ENCODE measurements at regions not wholly inside any gene's neighbourhood (a gene's known extent, or its start where the extent isn't known, plus 50 kb on each side); places are given as distances from the start of the nearest gene placed in this dataset.

DNA sequence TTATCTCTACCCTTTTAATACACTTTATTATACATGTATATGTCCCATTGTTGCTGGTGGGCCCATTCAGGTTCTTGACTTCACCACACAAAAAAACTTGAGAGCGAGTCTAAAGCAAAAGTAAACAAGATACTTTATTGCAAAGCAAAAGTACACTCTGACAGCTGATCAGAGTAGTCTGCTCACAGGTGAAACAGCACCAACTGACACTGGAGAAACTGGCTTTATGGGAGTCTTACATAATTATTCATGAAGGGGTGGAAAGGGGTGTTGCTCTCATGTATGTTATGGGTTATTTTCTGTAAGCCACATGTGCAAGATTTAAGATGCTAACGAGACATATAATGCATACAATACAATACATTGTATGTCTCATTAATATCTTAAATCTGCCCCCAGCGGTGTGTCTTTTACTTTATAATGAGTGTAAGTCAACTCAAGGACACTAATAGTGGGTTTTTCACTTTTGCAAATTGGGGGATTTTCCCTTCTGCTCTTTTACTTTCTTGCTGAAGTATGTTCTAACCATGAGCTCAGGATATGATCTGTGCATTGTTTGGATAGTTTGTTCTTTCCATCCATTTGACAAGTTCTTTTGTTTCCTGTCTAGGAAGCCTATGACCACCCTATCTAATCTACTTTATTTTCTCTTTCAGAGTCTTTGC, 256.1 kb upstream of the ITM2A start:
- Histone ChIP-seq H3K27ac (ENCODE audit: low read depth, low read length) (no peak overlapping the region), H3K27me3 (ENCODE audit: insufficient read depth, low read length) (no peaks in the 10 kb centered on the region), H3K9me2 (ENCODE audit: insufficient read depth) (no peaks in the 10 kb centered on the region), H3K36me3 (ENCODE audit: control insufficient read depth in 1 of 2, insufficient read depth in 2 of 2, low read length in 2 of 2) (no peaks in the 10 kb centered on the region), H3K4me1 (ENCODE audit: control insufficient read depth in 1 of 2, insufficient read depth in 2 of 2, low read length in 2 of 2) (no peaks in the 10 kb centered on the region), H3K9me3 (ENCODE audit: control insufficient read depth in 1 of 2, insufficient read depth in 1 of 2, low read depth in 1 of 2, low read length in 2 of 2) (no peaks in the 10 kb centered on the region; a peak in 1 of 4 replicates), H2AFZ (ENCODE audit: low read depth, low read length, poor library complexity, severe bottlenecking) (no peak overlapping the region), H3K4me2 (ENCODE audit: low read length) (no peak overlapping the region), H3K4me3 (replicated peaks in 1 of 2; ENCODE audit: low read depth in 1 of 2, low read length in 2 of 2) (no peak overlapping the region), H4K20me1 (ENCODE audit: insufficient read depth) (no peaks in the 10 kb centered on the region), H3K79me2 (ENCODE audit: insufficient read depth, low read length) (no peaks in the 10 kb centered on the region), H3K9ac (ENCODE audit: low read length) (no peak overlapping the region)
- ATAC-seq, result no peak
- ChIA-PET RAD21 (ENCODE audit: low non-redundant PET in 1 of 2, low total read pairs in 2 of 2, uncharacterized antibody in 2 of 2, unreplicated experiment in 2 of 2) (no interaction called here), CTCF (no interaction called here), POLR2A (no interaction called here)
- intact Hi-C loops (cut with micrococcal nuclease), result no loop called here
- no TSS peak for BruUV-seq (replicated peaks)
- no peak for DNase-seq (ENCODE audit: low read depth, low spot score)
- TF ChIP-seq CEBPB (IDR thresholded peaks at IDR 0.05; ENCODE audit: low read depth) (no peak), SIN3A (IDR thresholded peaks at IDR 0.05; ENCODE audit: low read depth) (no peak), ZNF274 (IDR thresholded peaks at IDR 0.05; ENCODE audit: low read depth, low read length) (no peak), ZFX (IDR thresholded peaks at IDR 0.05) (no peak), RAD21 (IDR thresholded peaks at IDR 0.05; ENCODE audit: low read depth) (no peak), EGR1 (IDR thresholded peaks at IDR 0.05; ENCODE audit: low read depth) (no peak), POLR2AphosphoS5 (IDR thresholded peaks at IDR 0.05; ENCODE audit: low read depth, low read length) (no peak), CBX3 (IDR thresholded peaks at IDR 0.05; ENCODE audit: low read depth) (no peak), REST (IDR thresholded peaks at IDR 0.05; ENCODE audit: low read depth) (no peak), POLR2A (IDR thresholded peaks at IDR 0.05; ENCODE audit: borderline replicate concordance, extremely low read depth, insufficient read depth, insufficient read length) (no peak), SP1 (IDR thresholded peaks at IDR 0.05; ENCODE audit: low read depth) (no peak), EZH2 (IDR thresholded peaks at IDR 0.05) (no peak), SRF (IDR thresholded peaks at IDR 0.05; ENCODE audit: low read depth) (no peak), EZH2phosphoT487 (IDR thresholded peaks at IDR 0.05; ENCODE audit: borderline replicate concordance) (no peak), JUND (IDR thresholded peaks at IDR 0.05) (no peak), ELF1 (IDR thresholded peaks at IDR 0.05; ENCODE audit: borderline replicate concordance, low read depth) (no peak)
- TF ChIP-seq, protein P1, sequence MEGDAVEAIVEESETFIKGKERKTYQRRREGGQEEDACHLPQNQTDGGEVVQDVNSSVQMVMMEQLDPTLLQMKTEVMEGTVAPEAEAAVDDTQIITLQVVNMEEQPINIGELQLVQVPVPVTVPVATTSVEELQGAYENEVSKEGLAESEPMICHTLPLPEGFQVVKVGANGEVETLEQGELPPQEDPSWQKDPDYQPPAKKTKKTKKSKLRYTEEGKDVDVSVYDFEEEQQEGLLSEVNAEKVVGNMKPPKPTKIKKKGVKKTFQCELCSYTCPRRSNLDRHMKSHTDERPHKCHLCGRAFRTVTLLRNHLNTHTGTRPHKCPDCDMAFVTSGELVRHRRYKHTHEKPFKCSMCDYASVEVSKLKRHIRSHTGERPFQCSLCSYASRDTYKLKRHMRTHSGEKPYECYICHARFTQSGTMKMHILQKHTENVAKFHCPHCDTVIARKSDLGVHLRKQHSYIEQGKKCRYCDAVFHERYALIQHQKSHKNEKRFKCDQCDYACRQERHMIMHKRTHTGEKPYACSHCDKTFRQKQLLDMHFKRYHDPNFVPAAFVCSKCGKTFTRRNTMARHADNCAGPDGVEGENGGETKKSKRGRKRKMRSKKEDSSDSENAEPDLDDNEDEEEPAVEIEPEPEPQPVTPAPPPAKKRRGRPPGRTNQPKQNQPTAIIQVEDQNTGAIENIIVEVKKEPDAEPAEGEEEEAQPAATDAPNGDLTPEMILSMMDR (IDR thresholded peaks at IDR 0.05 in 2 of 3, conservative IDR thresholded peaks at IDR 0.05 in 1 of 3; ENCODE audit: borderline replicate concordance in 1 of 3, insufficient read depth in 1 of 3, low read depth in 2 of 3, low read length in 2 of 3), result no peak
- TF ChIP-seq, protein P2, sequence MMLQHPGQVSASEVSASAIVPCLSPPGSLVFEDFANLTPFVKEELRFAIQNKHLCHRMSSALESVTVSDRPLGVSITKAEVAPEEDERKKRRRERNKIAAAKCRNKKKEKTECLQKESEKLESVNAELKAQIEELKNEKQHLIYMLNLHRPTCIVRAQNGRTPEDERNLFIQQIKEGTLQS (IDR thresholded peaks at IDR 0.05), result no peak
- TF ChIP-seq, protein P3, sequence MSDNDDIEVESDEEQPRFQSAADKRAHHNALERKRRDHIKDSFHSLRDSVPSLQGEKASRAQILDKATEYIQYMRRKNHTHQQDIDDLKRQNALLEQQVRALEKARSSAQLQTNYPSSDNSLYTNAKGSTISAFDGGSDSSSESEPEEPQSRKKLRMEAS (IDR thresholded peaks at IDR 0.05), result no peak
